ENCODE measurements at regions not wholly inside any gene's neighbourhood (a gene's known extent, or its start where the extent isn't known, plus 50 kb on each side); places are given as distances from the start of the nearest gene placed in this dataset.

DNA sequence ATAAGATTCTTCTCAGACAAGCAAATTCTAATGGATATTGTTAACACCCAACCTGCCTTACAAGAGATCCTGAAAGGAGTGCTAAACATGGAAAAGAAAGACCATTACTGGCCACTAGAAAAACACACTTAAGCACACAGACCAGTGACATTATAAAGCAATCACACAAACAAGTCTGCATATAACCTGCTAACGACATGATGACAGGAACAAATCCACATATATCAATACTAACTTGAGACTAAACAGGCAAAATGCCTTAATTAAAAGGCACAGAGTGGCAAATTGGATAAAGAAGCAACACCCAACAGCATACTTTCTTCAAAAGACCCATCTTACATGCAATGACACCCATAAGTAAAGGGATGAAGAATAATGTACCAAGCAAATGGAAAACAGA lies 100.5 kb upstream of the PCDH18 start:
- TF ChIP-seq, protein P1, sequence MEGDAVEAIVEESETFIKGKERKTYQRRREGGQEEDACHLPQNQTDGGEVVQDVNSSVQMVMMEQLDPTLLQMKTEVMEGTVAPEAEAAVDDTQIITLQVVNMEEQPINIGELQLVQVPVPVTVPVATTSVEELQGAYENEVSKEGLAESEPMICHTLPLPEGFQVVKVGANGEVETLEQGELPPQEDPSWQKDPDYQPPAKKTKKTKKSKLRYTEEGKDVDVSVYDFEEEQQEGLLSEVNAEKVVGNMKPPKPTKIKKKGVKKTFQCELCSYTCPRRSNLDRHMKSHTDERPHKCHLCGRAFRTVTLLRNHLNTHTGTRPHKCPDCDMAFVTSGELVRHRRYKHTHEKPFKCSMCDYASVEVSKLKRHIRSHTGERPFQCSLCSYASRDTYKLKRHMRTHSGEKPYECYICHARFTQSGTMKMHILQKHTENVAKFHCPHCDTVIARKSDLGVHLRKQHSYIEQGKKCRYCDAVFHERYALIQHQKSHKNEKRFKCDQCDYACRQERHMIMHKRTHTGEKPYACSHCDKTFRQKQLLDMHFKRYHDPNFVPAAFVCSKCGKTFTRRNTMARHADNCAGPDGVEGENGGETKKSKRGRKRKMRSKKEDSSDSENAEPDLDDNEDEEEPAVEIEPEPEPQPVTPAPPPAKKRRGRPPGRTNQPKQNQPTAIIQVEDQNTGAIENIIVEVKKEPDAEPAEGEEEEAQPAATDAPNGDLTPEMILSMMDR (IDR thresholded peaks at IDR 0.05; ENCODE audit: insufficient read depth, low read length) = no peak
- TF ChIP-seq POLR2AphosphoS5 (IDR thresholded peaks at IDR 0.05; ENCODE audit: low read depth) = no peak
- TF ChIP-seq, protein P2, sequence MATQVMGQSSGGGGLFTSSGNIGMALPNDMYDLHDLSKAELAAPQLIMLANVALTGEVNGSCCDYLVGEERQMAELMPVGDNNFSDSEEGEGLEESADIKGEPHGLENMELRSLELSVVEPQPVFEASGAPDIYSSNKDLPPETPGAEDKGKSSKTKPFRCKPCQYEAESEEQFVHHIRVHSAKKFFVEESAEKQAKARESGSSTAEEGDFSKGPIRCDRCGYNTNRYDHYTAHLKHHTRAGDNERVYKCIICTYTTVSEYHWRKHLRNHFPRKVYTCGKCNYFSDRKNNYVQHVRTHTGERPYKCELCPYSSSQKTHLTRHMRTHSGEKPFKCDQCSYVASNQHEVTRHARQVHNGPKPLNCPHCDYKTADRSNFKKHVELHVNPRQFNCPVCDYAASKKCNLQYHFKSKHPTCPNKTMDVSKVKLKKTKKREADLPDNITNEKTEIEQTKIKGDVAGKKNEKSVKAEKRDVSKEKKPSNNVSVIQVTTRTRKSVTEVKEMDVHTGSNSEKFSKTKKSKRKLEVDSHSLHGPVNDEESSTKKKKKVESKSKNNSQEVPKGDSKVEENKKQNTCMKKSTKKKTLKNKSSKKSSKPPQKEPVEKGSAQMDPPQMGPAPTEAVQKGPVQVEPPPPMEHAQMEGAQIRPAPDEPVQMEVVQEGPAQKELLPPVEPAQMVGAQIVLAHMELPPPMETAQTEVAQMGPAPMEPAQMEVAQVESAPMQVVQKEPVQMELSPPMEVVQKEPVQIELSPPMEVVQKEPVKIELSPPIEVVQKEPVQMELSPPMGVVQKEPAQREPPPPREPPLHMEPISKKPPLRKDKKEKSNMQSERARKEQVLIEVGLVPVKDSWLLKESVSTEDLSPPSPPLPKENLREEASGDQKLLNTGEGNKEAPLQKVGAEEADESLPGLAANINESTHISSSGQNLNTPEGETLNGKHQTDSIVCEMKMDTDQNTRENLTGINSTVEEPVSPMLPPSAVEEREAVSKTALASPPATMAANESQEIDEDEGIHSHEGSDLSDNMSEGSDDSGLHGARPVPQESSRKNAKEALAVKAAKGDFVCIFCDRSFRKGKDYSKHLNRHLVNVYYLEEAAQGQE (IDR thresholded peaks at IDR 0.05; ENCODE audit: insufficient replicate concordance, low read depth) = no peak
- TF ChIP-seq GABPA (IDR thresholded peaks at IDR 0.05; ENCODE audit: low read depth) = no peak
